ENCODE measurements at regions not wholly inside any gene's neighbourhood (a gene's known extent, or its start where the extent isn't known, plus 50 kb on each side); places are given as distances from the start of the nearest gene placed in this dataset.

GRCh38 chr10:33665501-33665900 is 331.0 kb upstream of the NRP1 start:
- DNase-seq: peak; percentile 69
- H4K20me1 ChIP-seq (ENCODE audit: insufficient read depth): no peaks in the 10 kb centered on the region
- peaks cover 11% of the 10 kb centered on the region for H3K4me1 ChIP-seq (ENCODE audit: insufficient read depth)
- in situ Hi-C loops (cut with MboI): no loop called here
- no peak overlapping the region for H3K27ac ChIP-seq
- H3K36me3 ChIP-seq (ENCODE audit: low read depth): no peaks in the 10 kb centered on the region
- no peaks in the 10 kb centered on the region for H3K9me2 ChIP-seq (ENCODE audit: insufficient read depth)
- H2AFZ ChIP-seq: no peak overlapping the region
- H3K4me2 ChIP-seq (ENCODE audit: unreplicated experiment): no peak overlapping the region
- peaks cover 14% of the 10 kb centered on the region for H3F3A ChIP-seq (ENCODE audit: insufficient read depth)
- H3K9ac ChIP-seq: no peak overlapping the region
- H3K4me3 ChIP-seq: no peak overlapping the region
- H3K79me2 ChIP-seq (ENCODE audit: insufficient read depth): no peaks in the 10 kb centered on the region
- H3K9me3 ChIP-seq (ENCODE audit: low read depth): no peaks in the 10 kb centered on the region
- no peak for TF ChIP-seq EZH2phosphoT487 (IDR thresholded peaks at IDR 0.05; ENCODE audit: insufficient read depth, low read depth)
- no peak for TF ChIP-seq EZH2 (IDR thresholded peaks at IDR 0.05; ENCODE audit: insufficient read depth, poor library complexity, severe bottlenecking)
- no peaks in the 10 kb centered on the region for H3K27me3 ChIP-seq (replicated peaks; ENCODE audit: insufficient read depth)

DNA sequence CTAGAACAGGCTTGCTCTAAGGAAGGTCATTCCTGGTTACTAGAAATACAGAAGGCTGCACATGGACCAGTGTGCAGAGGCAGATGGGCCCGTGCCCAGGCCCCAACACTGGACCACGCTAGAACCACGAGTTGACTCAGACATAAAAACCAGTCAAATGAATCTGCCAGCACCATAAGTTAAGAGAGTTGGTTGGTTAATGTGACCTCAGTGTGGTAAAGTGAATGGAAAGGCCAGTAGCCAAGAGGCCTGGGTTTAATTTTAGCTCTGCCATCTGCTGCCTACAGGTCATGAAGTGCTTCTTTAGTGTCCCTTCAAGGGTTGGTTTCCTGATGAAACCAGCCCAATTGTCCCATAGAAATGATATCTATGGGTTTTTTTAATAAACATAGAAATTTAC is 329.6 kb upstream of the NRP1 start:
- Histone ChIP-seq H3F3A (ENCODE audit: insufficient read depth) (peaks cover 14% of the 10 kb centered on the region), H3K79me2 (ENCODE audit: insufficient read depth) (no peaks in the 10 kb centered on the region), H4K20me1 (ENCODE audit: insufficient read depth) (no peaks in the 10 kb centered on the region), H3K9ac (no peak overlapping the region), H3K9me3 (ENCODE audit: low read depth) (no peaks in the 10 kb centered on the region), H2AFZ (no peak overlapping the region), H3K4me3 (no peak overlapping the region), H3K27me3 (replicated peaks; ENCODE audit: insufficient read depth) (no peaks in the 10 kb centered on the region), H3K36me3 (ENCODE audit: low read depth) (no peaks in the 10 kb centered on the region), H3K9me2 (ENCODE audit: insufficient read depth) (no peaks in the 10 kb centered on the region), H3K4me2 (ENCODE audit: unreplicated experiment) (no peak overlapping the region), H3K4me1 (ENCODE audit: insufficient read depth) (peaks cover 11% of the 10 kb centered on the region), H3K27ac (no peak overlapping the region)
- 48 to 49% methylated on average over 3 of the region's 3 CpGs for WGBS, 2 experiments (ENCODE audit: low coverage in 1 of 2, low lambda C conversion rate in 2 of 2, missing lambda C conversion rate in 2 of 2)
- TF ChIP-seq EZH2 (IDR thresholded peaks at IDR 0.05; ENCODE audit: insufficient read depth, poor library complexity, severe bottlenecking) (no peak), EZH2phosphoT487 (IDR thresholded peaks at IDR 0.05; ENCODE audit: insufficient read depth, low read depth) (no peak)
- in situ Hi-C loops (cut with MboI): no loop called here
- peak; percentile 36 for DNase-seq

- H4K20me1 ChIP-seq (ENCODE audit: insufficient read depth): no peaks in the 10 kb centered on the region
- in situ Hi-C loops (cut with MboI): no loop called here
- no peaks in the 10 kb centered on the region for H3K79me2 ChIP-seq (ENCODE audit: insufficient read depth)
- no peak for TF ChIP-seq EZH2 (IDR thresholded peaks at IDR 0.05; ENCODE audit: insufficient read depth, poor library complexity, severe bottlenecking)
- TF ChIP-seq EZH2phosphoT487 (IDR thresholded peaks at IDR 0.05; ENCODE audit: insufficient read depth, low read depth): no peak
- H3K27me3 ChIP-seq (replicated peaks; ENCODE audit: insufficient read depth): no peaks in the 10 kb centered on the region
- peak; percentile 94 for DNase-seq
- no peaks in the 10 kb centered on the region for H3K9me3 ChIP-seq (ENCODE audit: low read depth)
- peaks cover 14% of the 10 kb centered on the region for H3F3A ChIP-seq (ENCODE audit: insufficient read depth)
- peak overlapping the region; percentile 69 for H2AFZ ChIP-seq
- H3K4me1 ChIP-seq (ENCODE audit: insufficient read depth): peaks cover 18% of the 10 kb centered on the region
- H3K27ac ChIP-seq: peak overlapping the region; percentile 65
- H3K4me3 ChIP-seq: peak overlapping the region; percentile 49
- 7 to 9% methylated on average over 15 of the region's 15 CpGs for WGBS, 2 experiments (ENCODE audit: low coverage in 1 of 2, low lambda C conversion rate in 2 of 2, missing lambda C conversion rate in 2 of 2)
- H3K9ac ChIP-seq: peak overlapping the region; percentile 44
- no peaks in the 10 kb centered on the region for H3K36me3 ChIP-seq (ENCODE audit: low read depth)
- H3K9me2 ChIP-seq (ENCODE audit: insufficient read depth): no peaks in the 10 kb centered on the region
- H3K4me2 ChIP-seq (ENCODE audit: unreplicated experiment): peak overlapping the region; percentile 67
Measured at GRCh38 chr10:33661580-33662336, 327.3 kb upstream of the NRP1 start.

- no peak for DNase-seq
- no peak overlapping the region for H3K4me3 ChIP-seq
- no peaks in the 10 kb centered on the region for H3K79me2 ChIP-seq (ENCODE audit: insufficient read depth)
- H3K27ac ChIP-seq: no peak overlapping the region
- no peak overlapping the region for H3K9ac ChIP-seq
- no peaks in the 10 kb centered on the region for H3K9me3 ChIP-seq (ENCODE audit: low read depth)
- in situ Hi-C loops (cut with MboI): no loop called here
- H3K9me2 ChIP-seq (ENCODE audit: insufficient read depth): no peaks in the 10 kb centered on the region
- no peaks in the 10 kb centered on the region for H3K27me3 ChIP-seq (replicated peaks; ENCODE audit: insufficient read depth)
- no peaks in the 10 kb centered on the region for H4K20me1 ChIP-seq (ENCODE audit: insufficient read depth)
- H3K4me2 ChIP-seq (ENCODE audit: unreplicated experiment): no peak overlapping the region
- H3F3A ChIP-seq (ENCODE audit: insufficient read depth): peaks cover 14% of the 10 kb centered on the region
- 95% methylated on average over 10 of the region's 10 CpGs for WGBS, 2 experiments (ENCODE audit: low coverage in 1 of 2, low lambda C conversion rate in 2 of 2, missing lambda C conversion rate in 2 of 2)
- H3K36me3 ChIP-seq (ENCODE audit: low read depth): no peaks in the 10 kb centered on the region
- TF ChIP-seq EZH2phosphoT487 (IDR thresholded peaks at IDR 0.05; ENCODE audit: insufficient read depth, low read depth) (no peak), EZH2 (IDR thresholded peaks at IDR 0.05; ENCODE audit: insufficient read depth, poor library complexity, severe bottlenecking) (no peak)
- peaks cover 18% of the 10 kb centered on the region for H3K4me1 ChIP-seq (ENCODE audit: insufficient read depth)
- no peak overlapping the region for H2AFZ ChIP-seq
Measured at GRCh38 chr10:33660329-33660728, 325.9 kb upstream of the NRP1 start.
